ENCODE measurements at regions not wholly inside any gene's neighbourhood (a gene's known extent, or its start where the extent isn't known, plus 50 kb on each side); places are given as distances from the start of the nearest gene placed in this dataset.
"Not testable (repeated sequence)": the region's sequence is repeated elsewhere in the genome, so short reads cannot be mapped to it uniquely, and the experiment has no call there.

DNA sequence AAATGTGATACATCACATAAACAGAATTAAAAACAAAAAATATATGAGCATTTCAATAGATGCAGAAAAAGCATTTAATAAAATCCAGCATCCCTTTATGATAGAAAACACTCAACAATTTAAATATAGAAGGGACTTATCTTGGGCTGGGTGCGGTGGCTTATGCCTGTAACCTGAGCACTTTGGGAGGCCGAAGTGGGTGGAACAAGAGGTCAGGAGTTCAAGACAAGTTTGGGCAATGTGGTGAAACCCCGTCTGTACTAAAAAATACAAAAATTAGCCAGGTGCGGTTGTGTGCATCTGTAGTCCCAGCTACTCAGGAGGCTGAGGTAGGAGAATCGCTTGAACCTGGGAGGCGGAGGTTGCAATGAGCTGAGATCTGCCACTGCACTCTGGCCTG lies 409.1 kb downstream of the ICE1 start:
- not testable (repeated sequence) for DNase-seq

DNA sequence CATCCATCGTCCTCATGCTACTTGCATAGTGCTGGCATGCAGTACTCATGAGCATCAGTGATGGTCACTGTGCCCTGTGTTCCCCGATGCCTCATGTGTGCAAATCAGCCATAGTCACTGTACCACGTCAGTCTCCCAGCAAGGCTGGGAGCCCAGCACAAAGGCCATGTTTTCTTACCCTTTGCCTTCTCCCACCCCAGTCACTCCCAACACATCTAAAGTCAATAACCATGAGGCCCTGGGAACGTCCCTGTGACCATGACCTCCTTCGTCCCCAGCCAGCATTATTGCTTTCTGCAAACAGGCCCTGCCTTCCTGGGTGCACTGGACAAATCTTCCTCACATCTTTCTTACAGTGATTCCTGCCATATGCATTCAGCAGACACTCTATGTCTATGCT lies 406.1 kb downstream of the ICE1 start:
- no peak for DNase-seq

DNA sequence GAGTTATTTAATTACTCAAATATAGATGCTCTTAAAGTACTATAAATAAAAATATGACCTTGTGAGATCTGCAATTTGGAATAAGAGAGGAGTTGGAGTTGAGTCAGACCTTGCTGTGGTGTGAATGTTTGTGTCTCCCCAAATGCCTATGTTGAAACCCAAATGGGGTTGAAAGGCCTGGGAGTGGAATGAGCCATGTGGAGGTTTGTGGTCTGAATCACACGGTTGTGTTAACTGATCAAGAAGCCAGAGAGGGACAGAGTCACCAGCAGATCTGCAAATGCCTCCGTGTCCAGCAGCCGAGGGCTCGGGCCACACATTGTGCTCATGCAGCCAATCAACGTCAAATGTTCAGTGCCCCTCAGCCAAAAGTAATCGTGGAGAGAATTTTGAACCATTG lies 404.4 kb downstream of the ICE1 start:
- no peak for DNase-seq

DNA sequence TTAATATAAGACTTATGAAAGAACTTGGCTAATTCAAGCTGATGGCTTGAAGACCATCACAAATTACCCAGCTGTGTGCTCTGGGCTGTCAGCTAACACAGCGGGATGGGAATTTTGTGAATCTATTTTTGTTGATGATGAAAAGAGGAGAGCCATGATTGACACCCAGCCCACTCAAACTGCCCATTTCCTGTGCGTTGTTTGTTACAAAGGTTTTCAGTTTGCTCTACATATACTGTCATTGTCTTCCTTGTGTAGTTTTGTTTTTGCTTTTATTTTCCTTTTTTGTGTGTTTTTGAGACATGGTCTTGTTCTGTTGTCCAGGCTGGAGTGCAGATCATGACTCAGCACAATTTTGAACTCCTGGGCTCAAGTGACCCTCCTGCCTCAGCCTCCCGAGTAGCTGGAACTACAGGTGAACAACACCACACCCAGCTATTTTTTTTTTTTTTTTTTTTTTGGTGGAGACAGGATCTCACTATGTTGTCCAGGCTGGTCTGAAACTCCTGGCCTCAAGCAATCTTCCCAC lies 400.3 kb downstream of the ICE1 start:
- DNase-seq = no peak

DNA sequence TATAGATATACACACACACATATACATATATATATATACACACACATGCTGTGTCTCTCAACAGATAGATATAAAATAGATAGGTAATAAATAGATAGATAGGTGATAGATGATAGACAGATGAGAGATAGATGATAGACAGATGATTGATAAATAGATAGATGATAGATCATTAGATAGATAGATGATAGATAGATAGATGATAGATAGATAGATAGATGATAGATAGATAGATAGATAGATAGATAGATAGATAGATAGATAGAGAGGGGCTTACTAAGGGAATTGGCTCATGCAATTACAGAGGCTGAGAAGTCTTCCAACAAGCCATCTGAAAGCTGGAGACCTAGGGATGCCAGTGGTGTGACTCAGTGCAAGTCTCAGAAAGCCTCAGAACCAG lies 394.5 kb downstream of the ICE1 start:
- DNase-seq = no peak

DNA sequence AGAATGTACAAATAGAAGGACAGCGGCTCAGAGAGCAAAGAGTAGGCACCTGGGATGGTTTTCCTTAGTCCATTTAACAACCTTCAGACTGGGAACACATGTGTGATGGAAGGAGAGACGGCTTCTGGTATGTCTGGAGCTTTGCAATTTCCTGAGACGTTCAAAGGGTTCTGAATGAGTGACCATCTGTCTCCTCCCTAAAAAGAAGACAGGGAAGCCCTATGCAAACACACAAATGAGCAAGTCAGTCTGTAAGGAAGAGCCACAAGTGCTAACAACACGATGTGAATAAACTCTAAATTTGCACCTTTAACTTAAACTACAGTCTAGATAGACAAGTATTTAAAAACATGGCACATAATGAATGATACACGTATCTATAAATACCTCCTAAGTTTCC lies 391.0 kb downstream of the ICE1 start:
- no peak for DNase-seq

DNA sequence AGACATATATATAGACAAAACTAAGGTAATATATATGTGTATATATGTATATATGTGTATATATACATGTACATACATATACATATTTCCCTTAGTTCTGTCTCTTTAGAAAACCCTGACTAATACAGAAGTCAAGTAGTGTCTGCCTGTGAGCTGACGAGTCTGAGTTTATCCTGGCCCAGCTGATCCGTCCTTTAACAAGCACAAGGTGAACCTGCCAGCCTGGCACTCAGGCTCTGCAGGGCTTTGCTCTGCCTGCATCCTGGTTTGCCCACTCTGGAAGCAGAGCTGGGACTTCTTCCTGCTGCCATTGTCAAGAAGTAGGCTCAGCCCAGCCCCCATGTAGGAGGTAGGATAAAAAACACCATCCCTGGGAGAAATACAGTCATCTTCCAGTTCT lies 388.0 kb downstream of the ICE1 start:
- DNase-seq = no peak

DNA sequence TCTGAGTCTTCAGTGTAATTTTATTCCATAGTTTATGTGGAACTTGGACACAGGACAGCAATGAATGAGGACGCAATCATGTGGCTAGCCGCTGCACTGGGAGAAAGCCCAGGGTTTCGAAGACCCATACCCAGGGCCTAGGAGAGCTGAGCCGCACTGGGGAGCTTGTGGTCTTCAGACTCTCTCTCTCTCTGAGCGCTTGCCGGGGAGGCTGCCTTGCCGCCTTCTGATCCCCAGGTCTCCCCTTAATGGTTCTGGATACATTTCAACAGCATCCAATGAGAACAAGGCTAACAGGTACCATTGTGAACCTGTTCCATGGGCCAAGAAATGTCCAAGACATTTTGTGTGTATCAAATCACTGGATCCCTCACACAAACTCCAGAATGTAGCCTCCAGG lies 383.4 kb downstream of the ICE1 start:
- no peak for DNase-seq

DNA sequence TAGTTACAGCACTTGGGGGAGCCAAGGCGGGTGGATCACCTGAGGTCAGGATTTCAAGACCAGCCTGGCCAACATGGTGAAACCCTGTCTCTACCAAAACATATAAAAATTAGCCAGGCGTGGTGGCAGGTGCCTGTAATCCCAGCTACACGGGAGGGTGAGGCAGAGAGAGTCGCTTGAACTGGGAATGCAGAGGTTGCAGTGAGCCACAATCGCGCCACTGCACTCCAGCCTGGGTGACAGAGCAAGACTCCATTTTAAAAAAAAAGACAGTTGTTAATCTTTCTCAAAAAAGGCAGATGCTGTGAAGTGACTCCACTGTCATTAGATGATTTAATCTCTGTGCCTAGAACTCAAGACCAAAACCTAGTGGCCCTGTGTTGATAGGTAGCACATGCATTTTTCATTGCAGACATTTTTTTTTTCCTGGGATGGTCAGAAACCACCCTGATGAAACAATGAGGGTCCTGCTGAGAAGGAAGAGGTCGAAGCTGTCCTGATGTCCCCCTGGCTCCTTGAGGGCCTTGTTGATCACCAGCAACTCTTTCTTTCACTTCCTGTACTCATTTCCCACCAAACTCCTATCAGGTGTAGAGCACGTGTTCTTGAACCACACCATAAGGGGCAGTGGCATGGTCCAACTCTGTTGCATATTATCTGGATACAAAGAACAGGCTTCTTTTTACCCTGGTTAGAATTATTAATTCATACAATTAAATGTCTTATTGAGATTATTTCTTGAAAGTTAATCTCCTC lies 382.2 kb downstream of the ICE1 start:
- no peak for DNase-seq

DNA sequence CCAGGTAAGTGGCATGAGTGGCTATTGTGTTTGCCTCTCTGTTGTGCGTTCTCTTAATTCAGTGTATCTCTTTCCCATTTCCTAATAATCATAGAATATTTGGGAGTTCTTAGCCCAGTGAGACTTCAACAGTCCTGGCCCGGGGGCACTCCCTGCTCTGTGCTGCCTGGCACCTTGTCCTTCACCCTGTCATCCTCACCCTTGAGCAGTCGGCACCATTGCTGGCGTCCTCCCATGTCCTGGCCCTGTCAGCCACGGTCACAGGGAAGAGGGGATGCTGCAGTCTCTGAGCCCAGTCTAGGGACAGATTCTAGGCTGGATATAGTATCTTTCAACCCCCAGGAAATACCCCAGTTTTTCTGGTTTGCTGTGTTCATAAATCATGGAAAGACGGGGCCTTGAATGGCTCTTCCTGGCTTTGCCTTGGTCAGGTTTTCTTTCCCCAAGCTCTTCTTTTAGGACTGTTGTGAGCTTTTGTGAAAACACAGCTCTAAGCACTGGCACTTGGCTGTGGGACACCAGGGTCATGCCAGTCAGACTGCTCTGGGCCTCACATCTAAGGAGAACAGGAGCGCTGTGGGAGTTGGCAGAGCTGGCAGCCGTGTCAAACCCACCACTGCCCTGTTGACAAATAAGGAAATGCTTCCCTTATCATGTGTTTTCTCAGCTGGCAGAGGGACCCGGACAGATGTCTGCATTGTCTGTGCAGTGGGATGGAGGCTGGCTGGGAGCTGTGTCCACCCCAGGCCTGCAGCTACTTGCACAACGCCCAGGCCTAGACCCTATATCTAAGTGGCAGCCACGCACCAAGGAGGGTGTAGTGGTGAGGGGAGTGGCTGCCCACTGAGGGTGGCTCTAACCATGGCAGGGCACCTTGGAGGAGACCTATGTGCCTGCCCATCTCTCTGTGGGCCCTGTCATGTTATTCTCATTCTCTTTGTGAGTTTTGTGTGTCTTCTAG lies 378.6 kb downstream of the ICE1 start:
- no peak for DNase-seq

DNA sequence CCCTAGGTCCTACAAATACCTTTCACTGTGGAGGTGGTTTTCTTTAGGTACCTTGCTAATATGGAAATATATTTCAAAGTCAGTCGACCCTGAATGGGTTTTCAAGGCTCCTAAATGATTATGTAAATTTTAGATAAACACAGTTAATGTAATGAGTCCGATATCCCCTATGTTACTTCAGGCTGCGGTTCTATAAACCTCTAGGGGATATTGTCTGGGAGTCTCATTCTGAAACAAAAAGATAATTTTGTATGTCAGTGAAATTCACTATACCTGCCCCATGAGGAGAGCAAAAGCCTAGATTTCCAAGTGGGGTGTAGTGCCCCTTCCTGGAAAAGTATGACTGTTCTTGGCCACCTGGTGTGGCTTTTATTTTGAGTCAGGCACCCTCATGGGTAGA lies 377.3 kb downstream of the ICE1 start:
- no peak for DNase-seq

DNA sequence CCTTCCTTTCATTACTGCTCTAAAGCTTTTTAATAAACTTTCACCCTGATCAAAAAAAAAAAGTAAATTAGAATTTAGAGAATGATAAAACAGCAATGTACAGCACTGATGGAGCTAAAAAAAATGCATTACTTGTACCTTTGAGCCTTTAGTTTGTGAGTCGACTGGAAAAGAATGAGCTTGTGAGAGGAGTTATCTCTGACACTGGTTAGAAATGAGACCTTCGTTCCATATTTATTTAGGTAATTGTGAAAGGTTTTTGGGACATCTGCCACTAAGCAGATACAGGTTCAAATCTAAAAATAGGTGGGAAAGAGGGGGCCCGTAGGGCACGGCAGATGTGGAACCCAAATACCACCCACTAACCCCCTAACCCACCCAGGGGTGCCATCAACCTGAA lies 376.8 kb downstream of the ICE1 start:
- DNase-seq = no peak

DNA sequence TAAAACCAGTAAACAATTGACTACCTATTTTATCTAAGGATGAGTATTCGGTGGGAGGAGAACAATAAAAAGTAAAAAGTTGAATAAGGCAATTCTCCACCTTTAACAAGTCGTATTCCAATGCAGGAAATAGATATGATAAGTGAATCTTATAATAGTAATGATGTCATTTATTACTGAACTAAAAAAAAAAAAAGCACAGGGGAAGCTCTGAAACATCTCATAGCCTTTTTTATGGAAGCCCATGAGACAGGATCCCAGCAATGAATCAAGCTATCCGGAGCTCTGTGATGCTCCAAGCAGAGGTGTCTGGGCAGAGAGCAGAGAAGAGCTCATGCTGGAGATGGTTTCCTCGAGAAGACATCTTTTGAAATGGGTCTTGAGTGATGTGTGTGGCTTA lies 376.0 kb downstream of the ICE1 start:
- no peak for DNase-seq

DNA sequence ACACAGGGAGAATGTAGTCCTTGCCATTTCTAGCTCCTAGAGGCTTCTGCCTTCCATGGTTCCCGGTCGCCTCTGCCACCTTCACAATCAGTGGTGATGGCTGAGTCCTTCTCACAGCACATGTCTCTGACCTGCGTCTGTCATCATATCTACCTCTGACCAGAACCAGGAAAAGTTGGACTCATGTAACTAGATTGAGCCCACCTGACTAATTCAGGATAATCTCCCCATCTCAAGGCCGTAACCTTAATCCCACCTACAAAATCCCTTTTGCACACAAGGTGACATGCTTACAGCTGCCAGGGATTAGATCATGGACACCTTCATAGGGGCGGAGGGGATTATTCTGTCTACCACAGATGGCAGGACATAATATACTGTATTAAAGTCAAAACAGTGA lies 375.6 kb downstream of the ICE1 start:
- DNase-seq = no peak

DNA sequence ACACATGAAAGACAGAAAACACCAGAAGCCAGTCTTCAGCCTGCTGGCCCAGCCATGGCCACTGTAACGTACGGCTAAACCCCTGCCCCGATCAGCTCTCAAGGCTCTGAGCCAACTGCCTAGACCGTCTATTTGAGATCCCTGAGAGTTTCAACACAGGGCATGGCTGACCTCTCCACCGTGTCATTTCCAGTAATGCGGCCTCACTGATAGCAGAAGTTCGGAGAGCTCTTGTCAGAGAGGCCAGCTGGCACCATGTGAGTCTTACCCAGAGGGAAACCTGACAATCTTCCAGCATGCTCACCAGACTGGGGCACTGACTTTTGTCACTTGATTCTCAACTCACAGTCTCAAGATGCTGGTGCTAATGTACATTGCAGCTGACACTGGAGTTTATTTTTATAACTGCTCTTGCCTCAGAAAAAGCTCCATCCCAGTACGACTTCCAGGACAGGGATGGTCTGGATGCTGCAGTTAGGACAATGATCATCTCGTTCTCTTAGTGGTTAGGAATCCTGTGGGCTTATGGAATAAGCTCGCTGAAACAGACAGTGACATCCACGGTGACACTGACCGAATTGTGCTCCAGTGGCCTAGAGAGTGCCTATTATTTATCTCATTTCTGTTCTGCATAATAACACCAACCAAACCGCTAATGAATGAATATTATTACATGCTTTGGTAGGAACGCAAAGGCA lies 372.7 kb downstream of the ICE1 start:
- no peak for DNase-seq

DNA sequence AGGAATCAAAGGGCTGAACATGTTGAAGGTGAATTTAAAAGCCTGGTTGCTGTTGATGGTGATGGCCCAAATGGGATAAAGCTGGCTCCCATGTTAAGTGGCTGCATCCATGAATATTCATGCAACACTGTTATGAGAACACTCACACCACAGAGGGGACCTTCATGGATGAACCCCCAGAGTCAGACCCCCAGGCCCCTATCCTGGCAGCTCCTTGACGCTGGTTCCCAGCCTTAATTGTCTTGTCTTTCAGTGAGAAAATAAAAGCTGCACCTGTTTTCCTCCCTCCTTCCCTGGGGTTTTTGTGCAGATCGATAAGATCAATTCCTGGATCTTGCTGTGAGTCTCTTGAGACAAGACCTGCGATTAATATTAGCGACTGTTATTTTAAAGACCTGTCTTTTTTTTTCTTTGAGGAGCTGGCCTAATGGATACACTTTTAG lies 371.7 kb downstream of the ICE1 start:
- DNase-seq = no peak

DNA sequence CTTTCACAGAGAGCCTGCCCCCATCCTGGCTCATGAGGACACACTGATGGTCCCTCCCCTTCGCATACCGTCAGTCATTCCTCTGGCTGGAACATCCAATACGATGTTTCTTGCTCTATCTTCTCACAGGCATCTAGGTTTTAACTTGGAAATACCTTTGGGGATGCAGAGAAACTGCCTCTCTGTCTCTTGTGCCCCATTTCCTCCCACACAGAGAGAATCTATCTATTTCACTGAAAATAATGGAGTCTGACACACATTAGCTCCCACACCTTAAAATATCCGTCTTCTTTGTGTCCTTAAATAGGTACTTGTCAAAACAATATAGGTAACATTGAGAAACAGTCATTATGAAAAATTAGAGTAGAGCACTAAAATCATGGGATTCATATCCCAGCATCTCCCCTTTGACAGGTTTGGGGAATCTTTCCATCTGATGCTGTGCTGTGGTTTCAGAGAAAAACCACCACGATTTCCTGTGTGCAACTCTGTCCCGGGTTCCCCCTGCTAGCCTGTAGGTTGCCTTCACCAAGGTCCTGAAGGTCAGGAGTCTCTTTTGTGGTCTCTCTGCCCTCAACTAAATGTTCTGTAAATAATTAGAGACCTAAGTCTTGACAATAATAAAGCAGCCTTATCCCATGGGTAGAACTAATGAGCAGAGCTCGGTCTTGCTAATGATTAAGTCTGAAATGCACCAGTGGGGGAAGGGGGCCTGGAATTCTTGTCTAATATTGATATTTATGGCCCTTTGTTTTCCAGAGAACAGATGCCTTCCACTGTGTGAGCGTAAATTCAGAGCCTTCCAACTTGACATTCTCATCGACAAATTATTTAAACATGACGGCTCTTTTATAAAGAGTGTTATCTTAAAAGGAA lies 371.0 kb downstream of the ICE1 start:
- no peak for DNase-seq

DNA sequence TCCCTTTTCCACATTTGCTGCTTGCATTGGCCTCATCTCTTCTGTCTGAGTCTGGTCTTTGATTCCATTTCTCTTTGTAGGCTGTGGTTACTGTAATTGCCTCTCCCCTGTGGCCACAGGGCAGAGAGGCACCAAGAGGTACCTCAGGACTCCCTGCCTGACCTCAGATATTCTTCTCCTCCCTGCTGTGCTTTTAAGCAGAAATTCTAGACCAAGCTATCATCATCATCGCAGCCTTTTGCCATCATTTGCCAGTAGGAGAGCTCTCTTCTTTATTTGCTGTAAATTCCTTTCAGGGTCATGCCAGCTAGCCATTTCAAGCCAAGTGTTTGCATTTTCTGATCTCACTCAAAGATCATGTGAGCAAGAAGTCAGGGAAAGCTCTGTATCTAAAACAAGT lies 369.6 kb downstream of the ICE1 start:
- no peak for DNase-seq

DNA sequence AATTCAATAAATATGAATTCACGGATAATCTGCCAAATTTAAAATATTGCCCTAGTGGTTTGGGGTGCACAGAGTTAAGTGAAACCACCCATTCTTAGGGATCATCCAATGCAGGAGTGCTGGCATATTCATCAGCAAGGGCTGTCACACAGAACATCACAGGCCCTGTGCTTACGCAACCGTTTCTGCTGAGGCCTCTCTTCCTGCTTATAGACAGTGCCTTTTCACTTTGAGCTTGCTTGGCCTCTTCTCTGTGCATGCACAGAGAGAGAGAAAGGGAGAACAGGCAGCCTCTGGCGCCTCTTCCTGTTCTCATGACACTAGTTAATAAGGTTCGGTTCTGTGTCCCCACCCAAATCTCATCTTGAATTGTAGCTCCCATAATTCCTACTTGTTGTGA lies 366.3 kb downstream of the ICE1 start:
- DNase-seq = no peak

DNA sequence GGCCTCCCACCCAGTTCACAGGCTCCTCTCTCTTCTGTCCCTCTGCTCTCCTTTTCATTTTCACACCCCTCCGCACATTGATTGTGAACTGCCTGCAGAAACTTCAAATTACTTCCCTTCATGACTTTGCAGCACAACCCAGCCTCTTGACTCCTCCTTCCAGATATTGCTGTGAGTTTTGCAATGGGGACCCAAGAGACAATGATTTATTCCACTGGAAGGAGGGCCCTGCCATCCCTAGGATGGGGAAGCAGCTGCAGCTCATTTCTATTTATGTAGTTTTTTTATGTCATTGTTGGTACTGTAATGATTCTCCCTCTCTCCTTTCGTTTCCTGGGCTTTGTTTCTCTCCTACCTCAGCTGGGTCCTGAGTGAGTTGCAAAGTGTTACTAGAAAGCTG lies 364.9 kb downstream of the ICE1 start:
- no peak for DNase-seq

DNA sequence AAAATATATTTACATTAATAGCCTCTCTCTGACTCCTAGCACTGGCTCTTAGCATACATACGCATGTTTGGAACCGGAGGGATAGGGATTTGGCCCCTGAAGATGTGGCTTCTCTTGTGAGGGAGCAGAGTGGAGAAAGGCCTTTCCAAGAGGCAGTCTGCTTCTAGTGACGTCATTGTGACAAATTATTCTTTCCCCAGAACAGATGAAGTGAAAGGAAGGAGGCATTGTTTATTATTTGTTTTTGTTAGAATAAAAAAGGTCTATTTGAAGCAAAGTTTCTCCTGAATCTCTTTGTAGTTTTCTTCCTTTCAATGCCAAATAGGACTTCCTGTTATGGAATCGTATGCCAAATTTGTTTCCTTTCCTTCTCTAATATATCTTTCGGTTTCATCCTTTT lies 361.6 kb downstream of the ICE1 start:
- DNase-seq = no peak

DNA sequence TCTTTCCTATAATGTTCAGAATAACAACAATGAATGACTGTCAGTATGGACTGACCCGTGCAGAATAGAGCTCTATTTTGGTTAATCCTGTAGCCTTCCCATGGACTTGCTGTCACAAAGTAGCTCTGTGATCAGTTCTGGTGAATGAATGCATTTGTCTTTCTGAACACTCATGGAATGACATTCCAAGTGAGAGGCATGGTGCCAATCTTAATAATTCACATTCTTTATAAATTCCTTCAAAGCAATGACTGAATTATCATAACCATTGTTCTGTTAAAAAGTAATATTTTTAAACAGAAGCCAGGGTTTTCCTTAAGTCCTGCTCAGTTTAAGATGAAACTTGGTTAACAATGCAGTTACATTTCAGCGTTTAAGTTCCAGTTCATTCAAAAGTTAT lies 360.5 kb downstream of the ICE1 start:
- DNase-seq = no peak

Measured in activated CD4-positive, CD25-positive, alpha-beta regulatory T cell (primary cell).